ENCODE measurements at regions not wholly inside any gene's neighbourhood (a gene's known extent, or its start where the extent isn't known, plus 50 kb on each side); places are given as distances from the start of the nearest gene placed in this dataset.

- TF ChIP-seq POLR2A (IDR thresholded peaks at IDR 0.05) (no peak), CTCF (IDR thresholded peaks at IDR 0.05) (no peak)
Observed at GRCh38 chr12:127663716-127664115, 603.3 kb upstream of the TMEM132C start.
